Naive thymus-derived CD8-positive, alpha-beta T cell (primary cell): ENCODE measurements at regions not wholly inside any gene's neighbourhood (a gene's known extent, or its start where the extent isn't known, plus 50 kb on each side); places are given as distances from the start of the nearest gene placed in this dataset.

ENCODE experiments used
- ATAC-seq, 2 donors: fragments of 150-1000 bp; cut with Tn5 transposase in 1 of 2; sonication (Bioruptor Pico), chemical (Tn5 transposase) in 1 of 2; 1 replicate in 1 of 2; 2 replicates in 1 of 2; pipeline ENCODE4 v1.10.0; 2021; ENCODE audit warnings: mild to moderate bottlenecking in 2 of 2, moderate library complexity in 2 of 2
- POLR2A ChIA-PET: fragments of 350-600 bp; sonication (Branson Sonifier 250); formaldehyde crosslinking; loops from one replicate; lab custom pipeline; 2021; ENCODE audit warnings: antibody characterized with exemption; lab: Charles Lee
- DNase-seq, 10 donors: peaks; one replicate each; pipeline versions ENCODE4 v3.0.0 to v3.0.0-alpha.2; 2020 to 2022
- H3K27ac Mint-ChIP-seq, 10 donors: one replicate each; pipeline ENCODE4 v1.8.0; 2020 to 2022; ENCODE audit warnings: mild to moderate bottlenecking in 10 of 10, mixed read lengths in 10 of 10, moderate library complexity in 4 of 10, inconsistent platforms in 1 of 10
- H3K27me3 Mint-ChIP-seq, 5 donors: one replicate each; pipeline ENCODE4 v1.8.0; 2021 to 2022; ENCODE audit warnings: mixed read lengths in 5 of 5
- H3K36me3 Mint-ChIP-seq, 3 donors: one replicate each; pipeline ENCODE4 v1.8.0; 2020 to 2022; ENCODE audit warnings: mixed read lengths in 3 of 3, mild to moderate bottlenecking in 2 of 3, inconsistent platforms in 1 of 3
- H3K4me1 Mint-ChIP-seq, 4 donors: one replicate each; pipeline ENCODE4 v1.8.0; 2021 to 2022; ENCODE audit warnings: mixed read lengths in 4 of 4
- H3K4me3 Mint-ChIP-seq, 10 donors: one replicate each; pipeline ENCODE4 v1.8.0; 2020 to 2022; ENCODE audit warnings: mild to moderate bottlenecking in 10 of 10, mixed read lengths in 10 of 10, moderate library complexity in 6 of 10, inconsistent platforms in 1 of 10
- H3K9me3 Mint-ChIP-seq, 9 donors: one replicate each; pipeline ENCODE4 v1.8.0; 2020 to 2022; ENCODE audit warnings: mixed read lengths in 9 of 9, mild to moderate bottlenecking in 3 of 9, inconsistent platforms in 1 of 9, moderate library complexity in 1 of 9

GRCh38 chr11:115927823-115928329 is 423.7 kb upstream of the CADM1 start:
- Mint-ChIP-seq H3K9me3 (peaks cover 0 to 5% (median 0%) of the 10 kb centered on the region in 9 donors), H3K4me1 (peaks cover 0 to 2% (median 0%) of the 10 kb centered on the region in 4 donors), H3K4me3 (no peak overlapping the region), H3K27ac (no peak overlapping the region), H3K36me3 (no peaks in the 10 kb centered on the region), H3K27me3 (peaks cover 0 to 14% (median 0%) of the 10 kb centered on the region in 5 donors)
- no peak for ATAC-seq
- no peak for DNase-seq
- POLR2A ChIA-PET = no interaction called here

- H3K27me3 Mint-ChIP-seq = peaks cover 0 to 18% (median 0%) of the 10 kb centered on the region in 5 donors
These were observed 422.4 kb upstream of the CADM1 start for GRCh38 chr11:115926601-115927000.

GRCh38 chr11:115926138-115926537 is 421.9 kb upstream of the CADM1 start:
- POLR2A ChIA-PET = no interaction called here
- Mint-ChIP-seq H3K4me1 (no peaks in the 10 kb centered on the region), H3K4me3 (no peak overlapping the region), H3K27ac (no peak overlapping the region), H3K27me3 (peaks cover 0 to 18% (median 0%) of the 10 kb centered on the region in 5 donors), H3K9me3 (peaks cover 0 to 10% (median 0%) of the 10 kb centered on the region in 9 donors), H3K36me3 (no peaks in the 10 kb centered on the region)
- ATAC-seq (no peak), DNase-seq (no peak)

More at GRCh38 chr11:115926601-115927000, 422.4 kb upstream of the CADM1 start:
- H3K4me3 Mint-ChIP-seq = no peak overlapping the region
- ATAC-seq = no peak
- POLR2A ChIA-PET = no interaction called here
- no peaks in the 10 kb centered on the region for H3K36me3 Mint-ChIP-seq
- no peak overlapping the region for H3K27ac Mint-ChIP-seq
- H3K9me3 Mint-ChIP-seq = peaks cover 0 to 10% (median 0%) of the 10 kb centered on the region in 9 donors
- DNase-seq = no peak
- H3K4me1 Mint-ChIP-seq = peaks cover 0 to 2% (median 0%) of the 10 kb centered on the region in 4 donors

- Mint-ChIP-seq H3K9me3 (peaks cover 0 to 10% (median 0%) of the 10 kb centered on the region in 9 donors), H3K36me3 (no peaks in the 10 kb centered on the region), H3K27me3 (peaks cover 0 to 18% (median 0%) of the 10 kb centered on the region in 5 donors), H3K27ac (no peak overlapping the region), H3K4me1 (no peaks in the 10 kb centered on the region), H3K4me3 (no peak overlapping the region)
- ATAC-seq (no peak), DNase-seq (no peak)
- POLR2A ChIA-PET = no interaction called here
These were observed 421.4 kb upstream of the CADM1 start for GRCh38 chr11:115925568-115926090.

- peaks cover 0 to 15% (median 0%) of the 10 kb centered on the region in 5 donors for H3K27me3 Mint-ChIP-seq
- DNase-seq = no peak
- no peaks in the 10 kb centered on the region for H3K36me3 Mint-ChIP-seq
- ATAC-seq = no peak
- H3K4me3 Mint-ChIP-seq = no peak overlapping the region
- no peaks in the 10 kb centered on the region for H3K4me1 Mint-ChIP-seq
- POLR2A ChIA-PET = no interaction called here
- H3K27ac Mint-ChIP-seq = no peak overlapping the region
- peaks cover 0 to 10% (median 0%) of the 10 kb centered on the region in 9 donors for H3K9me3 Mint-ChIP-seq
These were observed 420.7 kb upstream of the CADM1 start for GRCh38 chr11:115924744-115925567.

- Mint-ChIP-seq H3K4me3 (no peak overlapping the region), H3K27me3 (peaks cover 0 to 12% (median 0%) of the 10 kb centered on the region in 5 donors), H3K4me1 (no peaks in the 10 kb centered on the region), H3K9me3 (peaks cover 0 to 11% (median 0%) of the 10 kb centered on the region in 9 donors), H3K27ac (no peak overlapping the region), H3K36me3 (no peaks in the 10 kb centered on the region)
- no peak for DNase-seq
- ATAC-seq = no peak
- POLR2A ChIA-PET = no interaction called here
These were observed 418.7 kb upstream of the CADM1 start for GRCh38 chr11:115922876-115923275.

GRCh38 chr11:115921986-115922385 is 417.8 kb upstream of the CADM1 start:
- Mint-ChIP-seq H3K27ac (no peak overlapping the region), H3K9me3 (peaks cover 0 to 11% (median 0%) of the 10 kb centered on the region in 9 donors), H3K4me3 (no peak overlapping the region), H3K4me1 (no peaks in the 10 kb centered on the region), H3K36me3 (no peaks in the 10 kb centered on the region), H3K27me3 (peaks cover 0 to 7% (median 0%) of the 10 kb centered on the region in 5 donors)
- DNase-seq (no peak), ATAC-seq (no peak)
- POLR2A ChIA-PET = no interaction called here

GRCh38 chr11:115921540-115921939 is 417.3 kb upstream of the CADM1 start:
- no peak overlapping the region for H3K4me3 Mint-ChIP-seq
- no peak for DNase-seq
- no peak overlapping the region for H3K27ac Mint-ChIP-seq
- no peak for ATAC-seq
- peaks cover 0 to 7% (median 0%) of the 10 kb centered on the region in 5 donors for H3K27me3 Mint-ChIP-seq
- H3K4me1 Mint-ChIP-seq = no peaks in the 10 kb centered on the region
- H3K9me3 Mint-ChIP-seq = peaks cover 0 to 11% (median 0%) of the 10 kb centered on the region in 9 donors
- POLR2A ChIA-PET = no interaction called here
- H3K36me3 Mint-ChIP-seq = no peaks in the 10 kb centered on the region

GRCh38 chr11:115920841-115921480 is 416.7 kb upstream of the CADM1 start:
- ATAC-seq (no peak), DNase-seq (no peak)
- H3K36me3 Mint-ChIP-seq = no peaks in the 10 kb centered on the region
- H3K27ac Mint-ChIP-seq = no peak overlapping the region
- peaks cover 0 to 7% (median 0%) of the 10 kb centered on the region in 5 donors for H3K27me3 Mint-ChIP-seq
- no peaks in the 10 kb centered on the region for H3K4me1 Mint-ChIP-seq
- POLR2A ChIA-PET = no interaction called here
- peaks cover 0 to 9% (median 0%) of the 10 kb centered on the region in 9 donors for H3K9me3 Mint-ChIP-seq
- no peak overlapping the region for H3K4me3 Mint-ChIP-seq

GRCh38 chr11:115920092-115920461 is 415.9 kb upstream of the CADM1 start:
- no peak overlapping the region for H3K27ac Mint-ChIP-seq
- no peaks in the 10 kb centered on the region for H3K36me3 Mint-ChIP-seq
- ATAC-seq (no peak), DNase-seq (no peak)
- peaks cover 0 to 9% (median 0%) of the 10 kb centered on the region in 9 donors for H3K9me3 Mint-ChIP-seq
- H3K27me3 Mint-ChIP-seq = peaks cover 0 to 7% (median 0%) of the 10 kb centered on the region in 5 donors
- no peak overlapping the region for H3K4me3 Mint-ChIP-seq
- POLR2A ChIA-PET = no interaction called here
- no peaks in the 10 kb centered on the region for H3K4me1 Mint-ChIP-seq

GRCh38 chr11:115919341-115920091 is 415.3 kb upstream of the CADM1 start:
- Mint-ChIP-seq H3K4me1 (no peaks in the 10 kb centered on the region), H3K9me3 (peaks cover 0 to 9% (median 0%) of the 10 kb centered on the region in 9 donors), H3K27me3 (peaks cover 0 to 7% (median 0%) of the 10 kb centered on the region in 5 donors), H3K36me3 (no peaks in the 10 kb centered on the region), H3K4me3 (no peak overlapping the region), H3K27ac (no peak overlapping the region)
- POLR2A ChIA-PET = no interaction called here
- ATAC-seq (no peak), DNase-seq (no peak)

GRCh38 chr11:115918576-115918975 is 414.4 kb upstream of the CADM1 start:
- ATAC-seq (no peak), DNase-seq (no peak)
- POLR2A ChIA-PET = no interaction called here
- no peak overlapping the region for H3K27ac Mint-ChIP-seq
- H3K27me3 Mint-ChIP-seq = peaks cover 0 to 8% (median 0%) of the 10 kb centered on the region in 5 donors
- H3K4me3 Mint-ChIP-seq = no peak overlapping the region
- no peaks in the 10 kb centered on the region for H3K36me3 Mint-ChIP-seq
- no peaks in the 10 kb centered on the region for H3K4me1 Mint-ChIP-seq
- peaks cover 0 to 7% (median 0%) of the 10 kb centered on the region in 9 donors for H3K9me3 Mint-ChIP-seq
